HepG2 (cell line): ENCODE measurements at regions not wholly inside any gene's neighbourhood (a gene's known extent, or its start where the extent isn't known, plus 50 kb on each side); places are given as distances from the start of the nearest gene placed in this dataset.

ENCODE experiments used
- BHLHE40 ChIP-seq: IDR thresholded peaks from 2 replicates; pipeline ENCODE4 v1.6.1; 2011; ENCODE audit warnings: low read length, improper control_type of control experiment
- MAFK ChIP-seq, 2 experiments: IDR thresholded peaks in 1 of 2; conservative IDR thresholded peaks in 1 of 2; 2 replicates each; pipeline ENCODE4 v1.6.1; 2011; ENCODE audit warnings: improper control_type of control experiment in 2 of 2, low read length in 2 of 2
- PRDM10 ChIP-seq: sonication (generic); formaldehyde crosslinking; IDR thresholded peaks from 2 replicates; pipeline ENCODE4 v1.4.0; 2020; ENCODE audit warnings: low read depth, missing genetic modification reagents
- ZNF10 ChIP-seq: sonication (generic); formaldehyde crosslinking; IDR thresholded peaks from 2 replicates; pipeline ENCODE4 v1.4.0; 2020; ENCODE audit warnings: mild to moderate bottlenecking, low read depth, missing genetic modification reagents, borderline replicate concordance
- ZNF510 ChIP-seq: sonication (generic); formaldehyde crosslinking; IDR thresholded peaks from 2 replicates; pipeline ENCODE4 v1.4.0; 2020; ENCODE audit warnings: low read depth, mild to moderate bottlenecking, missing genetic modification reagents
- ZNF639 ChIP-seq: conservative IDR thresholded peaks from 2 replicates; pipeline ENCODE4 v1.6.1; 2018; ENCODE audit warnings: missing genetic modification reagents

- TF ChIP-seq BHLHE40 (no peak), PRDM10 (CRISPR knock-in tag) (no peak), ZNF10 (CRISPR knock-in tag) (no peak), ZNF510 (CRISPR knock-in tag) (no peak), MAFK (conservative IDR thresholded peaks at IDR 0.05 in 1 of 2, IDR thresholded peaks at IDR 0.05 in 1 of 2; ENCODE audit: low read length in 2 of 2) (no peak), ZNF639 (CRISPR knock-in tag) (no peak)
Observed at GRCh38 chr4:81526706-81527105, 55.0 kb upstream of the RASGEF1B start.
